T-helper 1 cell treated with Interleukin-12 subunit alpha and Interleukin-12 subunit beta and Interleukin-4 antibody, amounts not matched to agents 30 ng/mL and 1 ng/mL, for 36 hours (primary cell): ENCODE measurements at regions not wholly inside any gene's neighbourhood (a gene's known extent, or its start where the extent isn't known, plus 50 kb on each side); places are given as distances from the start of the nearest gene placed in this dataset.

ENCODE experiments used
- intact Hi-C: fragments of 100-400 bp; cut with micrococcal nuclease; formaldehyde crosslinking; loops from one replicate; pipeline ENCODE4 v1.15.1; 2024

DNA sequence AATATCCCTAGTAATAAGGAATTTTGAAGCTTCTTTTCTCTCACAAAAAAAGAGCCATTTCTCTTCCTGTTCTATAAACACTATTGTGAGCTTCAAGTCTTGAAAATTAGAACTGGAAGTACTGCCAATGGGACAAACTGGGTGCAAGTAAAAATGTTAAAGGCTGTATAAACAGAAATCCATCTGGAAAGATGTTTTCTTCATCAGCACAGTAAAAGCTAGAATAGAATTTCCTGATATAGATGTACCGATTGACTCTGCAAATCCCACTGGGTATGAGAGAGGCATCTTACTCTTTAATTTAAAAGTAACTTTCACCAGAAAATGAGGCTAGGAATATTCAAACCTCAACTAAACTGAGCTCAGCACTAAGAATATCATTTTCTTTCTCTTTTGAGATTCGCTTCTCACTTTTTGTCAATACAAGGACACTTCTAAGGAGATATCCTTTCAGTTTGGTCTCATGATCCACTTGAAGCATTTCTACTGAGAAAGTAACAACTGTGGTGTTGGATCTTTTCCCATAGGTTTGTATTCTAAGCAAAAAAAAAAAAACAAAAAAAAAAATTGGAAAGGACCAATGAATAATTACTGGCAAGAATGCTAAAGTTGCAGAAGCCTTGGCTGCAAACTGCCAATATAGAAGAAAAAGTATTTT lies 169.0 kb upstream of the PRDM1 start:
- intact Hi-C loops = no loop called here

DNA sequence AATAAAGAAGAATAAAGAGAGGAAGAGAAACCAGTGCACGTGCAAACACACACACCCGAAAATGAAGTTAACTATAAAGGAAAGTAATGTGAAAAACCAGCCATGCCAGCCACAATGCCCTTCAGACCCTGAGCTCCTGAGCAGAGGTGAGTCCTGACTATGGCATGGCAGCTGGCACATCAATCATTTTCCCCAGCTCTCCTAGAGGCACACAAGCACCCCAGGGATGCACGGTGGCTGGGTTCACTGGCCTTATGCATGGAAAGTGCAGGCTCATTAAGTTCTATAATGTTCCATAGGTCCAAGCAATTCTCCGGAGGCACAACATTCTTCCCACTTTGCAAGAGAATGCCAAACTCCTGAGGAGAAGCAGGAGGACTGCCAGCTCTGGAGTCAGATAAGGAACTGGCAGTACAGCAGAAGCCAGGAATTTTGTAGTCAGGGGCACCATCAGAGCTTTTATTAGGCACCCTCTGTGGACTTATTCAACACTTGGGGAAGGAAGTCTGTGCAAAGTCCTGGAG lies 175.0 kb upstream of the PRDM1 start:
- intact Hi-C loops = no loop called here

DNA sequence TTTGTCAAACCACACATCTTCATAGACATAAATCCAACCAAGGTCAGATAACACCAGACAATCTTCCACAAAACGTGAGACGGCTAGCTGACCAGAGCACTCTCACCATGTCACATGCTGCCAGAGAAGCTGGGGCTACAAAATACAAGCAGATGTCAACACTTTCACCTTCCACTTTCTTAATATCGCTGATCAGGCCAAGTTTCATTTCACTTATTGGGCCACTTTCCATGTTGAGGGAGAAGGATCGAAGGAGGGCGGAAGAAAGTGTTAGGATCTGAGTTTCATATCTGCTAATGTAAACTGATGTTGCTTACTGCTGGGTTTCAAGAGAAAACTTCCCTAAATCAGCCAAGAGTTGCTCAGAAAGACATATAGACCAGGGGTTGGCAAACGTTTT lies 177.0 kb upstream of the PRDM1 start:
- intact Hi-C loops = loop anchor here (10.0 kb wide), 2 partner anchors 316 to 616 kb away; no protein-coding TSS in a partner anchor

DNA sequence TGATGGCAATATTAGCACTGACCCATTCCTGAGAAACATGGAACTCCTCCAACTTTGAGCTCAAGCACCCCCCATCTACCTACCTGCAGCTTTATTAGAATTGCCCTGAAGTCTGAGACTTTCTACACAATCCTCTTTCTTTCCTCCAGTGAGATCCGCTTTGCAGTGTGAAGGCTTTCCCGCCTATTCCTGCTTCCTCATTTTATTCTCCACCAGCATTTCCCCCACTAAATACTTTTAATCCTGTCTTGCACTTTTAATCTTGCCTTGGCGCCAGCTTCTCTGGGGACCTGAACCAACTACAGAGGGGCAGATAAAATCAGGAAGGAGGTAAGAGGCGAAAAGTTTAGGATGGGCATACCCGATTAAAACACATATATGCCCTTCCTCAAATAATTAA lies 178.1 kb upstream of the PRDM1 start:
- intact Hi-C loops = loop anchor here (10.0 kb wide), 2 partner anchors 317 to 617 kb away; no protein-coding TSS in a partner anchor

DNA sequence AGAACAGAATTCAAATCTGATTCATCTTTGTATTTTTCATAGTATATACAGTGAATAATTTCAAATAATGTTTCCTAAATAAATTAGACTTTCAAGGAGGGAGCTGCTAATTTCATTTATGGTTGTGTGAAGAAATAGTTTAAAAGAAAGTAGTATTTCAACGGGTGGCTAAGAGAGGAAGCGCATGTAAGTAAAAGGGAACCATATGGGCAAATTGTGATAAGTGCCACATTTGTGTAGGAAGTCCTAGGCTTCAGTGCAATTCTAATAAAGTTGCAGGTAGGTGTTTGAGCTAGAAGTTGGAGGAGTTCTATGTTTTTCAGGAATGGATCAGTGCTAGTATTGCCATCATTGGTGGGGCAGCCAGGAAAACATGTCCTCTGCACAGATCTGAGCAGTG lies 178.8 kb upstream of the PRDM1 start:
- intact Hi-C loops = loop anchor here (10.0 kb wide), 2 partner anchors 318 to 618 kb away; no protein-coding TSS in a partner anchor

DNA sequence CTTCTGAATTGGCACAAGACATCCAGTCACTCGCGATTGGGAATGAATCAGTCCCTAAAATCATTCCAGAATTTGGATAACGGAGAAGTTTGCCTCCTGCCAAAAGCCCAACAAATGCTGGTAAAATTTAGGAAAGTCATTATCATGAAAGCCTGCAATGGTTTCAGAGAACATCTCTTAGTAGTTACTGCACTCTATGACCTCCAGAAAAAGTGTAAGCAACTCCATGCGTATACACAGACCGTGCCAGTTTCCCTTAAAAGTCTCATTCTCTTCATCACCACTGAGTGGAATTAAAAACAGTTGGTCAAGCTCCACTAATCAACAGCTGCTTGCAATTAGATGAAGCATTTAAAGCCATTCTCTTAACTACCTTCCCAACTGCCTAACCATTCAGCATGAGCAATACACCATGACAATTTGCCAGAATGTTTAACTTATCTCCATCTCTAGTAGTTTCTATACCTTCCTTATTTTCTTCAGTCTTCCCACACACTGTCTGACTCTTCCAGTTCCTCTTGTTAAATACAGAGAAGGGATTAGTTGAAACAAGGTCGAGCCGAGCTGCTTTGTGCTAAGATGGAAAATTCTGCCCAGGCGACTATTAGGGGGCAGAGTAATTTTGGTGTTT lies 183.6 kb upstream of the PRDM1 start:
- intact Hi-C loops = loop anchor here (1.0 to 10.0 kb wide), 7 partner anchors 40 to 622 kb away; no protein-coding TSS in a partner anchor

DNA sequence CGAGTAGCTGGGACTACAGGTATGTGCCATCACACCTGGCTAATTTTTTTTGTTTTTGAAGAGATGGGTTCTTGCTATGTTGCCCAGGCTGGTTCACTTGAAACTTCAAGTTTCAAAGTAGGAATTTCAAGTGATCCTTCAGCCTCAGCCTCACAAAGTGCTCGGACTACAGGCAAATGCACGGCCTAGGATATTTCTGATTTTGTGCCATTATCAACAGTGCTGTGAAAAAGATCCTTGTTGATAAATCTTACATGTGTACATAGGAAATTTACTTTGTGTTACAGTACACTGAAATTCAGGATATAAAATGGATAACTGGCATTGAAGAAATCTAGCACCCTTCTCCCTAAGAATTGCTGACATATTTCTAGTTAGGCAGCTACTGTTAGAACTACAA lies 184.6 kb upstream of the PRDM1 start:
- intact Hi-C loops = loop anchor here (2.0 to 10.0 kb wide), 8 partner anchors 41 to 623 kb away; no protein-coding TSS in a partner anchor

DNA sequence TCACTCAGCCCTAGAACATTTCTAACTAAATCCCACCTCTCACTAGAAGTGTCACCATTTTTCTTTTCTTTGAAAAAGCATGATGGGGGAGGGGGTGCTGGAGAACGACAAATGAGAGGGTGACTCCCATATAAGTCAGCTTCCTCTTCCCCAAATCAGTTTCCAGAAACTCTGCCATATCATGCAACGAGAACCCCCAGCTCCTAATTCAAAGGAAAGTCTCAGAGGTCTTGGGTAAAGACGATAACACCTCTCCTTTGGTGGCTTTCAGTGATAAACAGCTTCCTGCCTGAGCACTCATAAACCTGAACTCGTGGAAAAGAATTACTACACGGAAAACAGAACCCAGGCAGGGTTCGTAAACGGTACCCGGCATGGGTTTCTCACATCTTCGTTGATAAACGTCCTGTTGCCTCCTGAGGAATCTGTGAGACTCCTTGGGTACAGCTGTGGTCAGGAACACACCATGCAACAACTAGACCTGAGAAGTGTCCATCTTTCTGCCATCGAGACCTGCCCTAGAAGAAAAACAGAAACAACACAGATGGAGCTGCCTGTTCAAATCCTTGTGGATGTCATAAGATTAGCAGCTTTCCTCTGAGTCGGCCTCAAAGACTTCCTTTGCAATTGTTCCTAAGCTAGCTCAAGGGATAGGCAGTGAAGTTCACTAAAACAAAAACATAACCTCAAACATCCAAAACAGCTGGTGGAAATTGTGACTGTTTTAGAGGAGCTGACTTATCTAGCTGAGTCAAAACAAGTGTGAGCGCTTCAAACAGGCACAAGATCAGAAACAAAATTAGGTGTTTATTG lies 185.8 kb upstream of the PRDM1 start:
- intact Hi-C loops = loop anchor here (1.0 to 10.0 kb wide), 18 partner anchors 20 to 624 kb away; partner anchors contain the start of gene PRDM1

DNA sequence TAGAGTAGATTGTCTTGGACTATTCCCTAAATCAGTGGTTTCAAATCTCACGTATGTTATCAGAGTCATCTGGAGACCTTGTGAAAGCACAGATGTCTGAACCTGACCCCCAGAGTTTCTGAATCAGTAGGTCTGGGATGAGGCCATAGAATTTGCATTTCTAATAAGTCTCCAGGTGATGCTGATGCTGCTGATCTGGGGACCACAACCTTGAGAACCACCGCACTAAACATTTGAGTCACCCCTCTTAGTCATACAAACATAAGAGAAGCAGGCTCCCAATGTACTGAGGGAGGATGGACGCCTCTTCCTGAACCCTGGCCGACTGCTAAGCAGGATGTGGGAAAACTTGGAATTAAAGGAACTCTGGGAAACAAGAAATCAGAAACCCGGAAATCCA lies 187.8 kb upstream of the PRDM1 start:
- intact Hi-C loops = no loop called here

DNA sequence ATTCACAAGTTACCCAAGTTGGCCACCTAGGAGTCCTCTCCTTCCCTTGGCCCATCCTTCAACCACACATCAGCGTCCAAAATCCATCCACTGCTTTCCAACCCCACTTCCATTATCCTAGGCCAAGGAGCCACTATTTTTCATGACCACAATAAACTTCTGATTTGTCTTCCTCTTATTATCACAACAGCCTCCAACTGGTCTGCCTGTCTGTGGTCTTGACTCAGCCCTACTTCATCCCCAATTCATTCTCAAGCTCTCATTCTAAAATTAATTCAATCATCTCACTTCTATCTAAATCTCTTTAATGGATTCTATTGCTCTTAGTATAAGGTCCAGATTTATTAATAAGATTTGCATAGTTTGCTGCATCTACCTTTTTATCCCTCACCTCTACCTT lies 189.0 kb upstream of the PRDM1 start:
- intact Hi-C loops = no loop called here

DNA sequence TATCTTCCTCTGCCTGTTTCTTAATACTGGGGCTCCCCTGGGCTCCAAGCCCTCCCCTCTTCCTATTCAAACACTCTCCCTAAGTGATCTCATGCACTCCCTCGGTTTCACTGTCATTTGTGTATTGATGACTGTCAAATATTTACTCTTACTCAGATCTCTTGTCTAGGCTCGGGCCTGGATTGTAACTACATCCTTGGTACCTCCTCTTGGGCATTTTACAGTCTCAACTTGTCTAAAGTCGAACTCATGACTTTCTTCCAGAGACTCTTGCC lies 189.4 kb upstream of the PRDM1 start:
- intact Hi-C loops = no loop called here

DNA sequence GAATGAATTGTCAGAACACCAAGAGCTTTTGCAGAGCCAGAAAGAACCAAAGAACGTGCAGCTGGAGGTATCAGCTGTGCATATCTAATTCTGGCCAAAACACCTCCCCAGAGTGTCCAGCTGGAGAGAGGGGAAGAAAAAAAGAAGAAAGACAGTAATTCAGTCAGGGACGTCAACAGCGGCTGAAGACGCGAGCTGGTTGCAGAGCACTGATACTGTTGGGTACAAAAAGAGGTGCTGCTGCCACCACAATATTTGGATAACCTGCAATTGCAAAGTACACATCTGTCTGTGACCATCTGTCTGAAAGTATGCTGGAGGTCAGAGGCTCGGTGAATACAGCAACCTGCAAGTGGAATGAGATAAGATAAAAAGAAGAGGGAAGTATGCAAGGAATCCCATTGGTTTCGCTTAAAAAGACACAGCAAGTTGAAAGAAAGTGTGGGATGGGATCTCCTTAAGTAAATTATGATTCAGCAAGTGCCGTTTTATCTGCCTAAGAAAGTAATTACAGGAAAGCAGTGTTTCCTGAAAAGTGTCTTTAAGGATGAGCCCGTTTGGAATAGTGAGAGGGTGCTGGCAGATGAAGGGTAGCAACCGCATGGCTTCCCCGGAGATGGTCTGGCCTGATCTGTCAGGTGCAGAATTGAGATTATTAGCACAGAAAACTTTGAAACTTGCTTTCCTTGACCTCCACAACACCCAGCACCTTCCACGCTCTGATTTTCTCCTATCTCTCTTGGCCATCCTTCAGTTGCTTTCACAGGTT lies 189.9 kb upstream of the PRDM1 start:
- intact Hi-C loops = no loop called here

DNA sequence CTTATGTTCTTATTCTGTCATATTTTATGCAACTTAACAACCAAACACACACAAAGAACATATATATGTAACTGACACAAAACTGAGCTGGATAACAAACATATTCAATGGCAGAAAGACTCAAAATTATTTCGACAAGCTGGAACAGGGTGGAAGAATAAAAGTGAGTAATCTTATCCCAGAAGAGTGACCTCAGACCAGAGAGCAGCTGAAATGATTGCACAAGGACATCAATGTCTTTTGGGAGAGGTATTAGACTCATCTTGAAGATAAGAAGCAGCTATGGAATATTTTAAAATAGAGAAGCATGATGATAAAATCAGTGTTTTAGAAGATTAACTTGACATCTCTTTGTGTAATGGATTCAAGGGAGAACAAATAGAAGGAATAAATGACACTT lies 191.6 kb upstream of the PRDM1 start:
- intact Hi-C loops = no loop called here

DNA sequence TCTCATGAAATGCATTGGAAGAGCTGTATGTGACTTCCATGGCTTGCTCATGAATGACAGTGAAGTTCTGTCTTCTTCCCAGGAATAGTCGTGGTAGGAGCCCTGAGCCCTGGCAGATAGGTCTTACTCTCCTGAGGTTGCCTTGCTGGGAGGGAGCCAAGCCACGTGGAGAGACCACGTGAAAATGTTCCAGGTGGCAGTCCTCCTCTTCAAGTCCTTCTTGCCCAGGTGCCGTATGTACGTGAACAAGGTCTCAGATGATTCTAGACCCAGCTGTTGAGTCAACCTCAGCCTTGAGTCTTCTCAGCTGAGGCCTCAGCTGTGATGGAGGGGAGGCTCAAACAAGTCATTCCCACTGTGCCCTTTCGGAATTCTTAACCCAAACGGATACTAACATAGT lies 192.4 kb upstream of the PRDM1 start:
- intact Hi-C loops = no loop called here

DNA sequence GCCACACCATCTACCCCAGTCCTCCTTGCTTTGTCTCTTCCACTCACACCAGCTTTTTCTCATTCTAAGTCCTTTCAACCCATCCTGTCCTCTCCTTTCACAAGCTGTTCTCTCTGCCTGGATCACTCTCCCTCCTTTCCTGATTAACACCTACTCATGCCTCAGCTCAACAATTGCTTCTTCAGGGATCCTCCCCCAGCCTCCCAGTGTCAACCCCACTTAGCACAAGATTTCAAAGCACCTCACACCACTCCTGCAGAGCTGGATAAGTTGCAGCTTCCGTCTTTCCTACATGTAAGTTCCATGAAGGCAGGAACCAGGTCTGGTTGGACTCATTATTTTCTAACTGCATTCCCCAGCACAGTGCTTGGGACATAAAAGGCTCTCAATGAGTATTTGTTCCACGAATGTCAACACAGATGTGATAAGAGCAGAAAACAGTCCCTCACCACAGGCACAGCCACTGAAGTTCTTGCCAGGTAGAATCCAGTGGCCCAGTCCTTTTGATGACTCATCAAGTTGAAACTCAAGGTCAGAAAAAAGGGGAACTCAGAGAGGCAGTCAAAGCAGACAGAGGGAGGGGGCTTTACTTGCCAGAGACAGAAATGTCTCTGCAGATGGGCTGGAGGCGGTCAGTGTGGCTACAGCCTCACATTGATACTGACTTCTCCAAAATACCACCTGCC lies 193.4 kb upstream of the PRDM1 start:
- intact Hi-C loops = no loop called here

DNA sequence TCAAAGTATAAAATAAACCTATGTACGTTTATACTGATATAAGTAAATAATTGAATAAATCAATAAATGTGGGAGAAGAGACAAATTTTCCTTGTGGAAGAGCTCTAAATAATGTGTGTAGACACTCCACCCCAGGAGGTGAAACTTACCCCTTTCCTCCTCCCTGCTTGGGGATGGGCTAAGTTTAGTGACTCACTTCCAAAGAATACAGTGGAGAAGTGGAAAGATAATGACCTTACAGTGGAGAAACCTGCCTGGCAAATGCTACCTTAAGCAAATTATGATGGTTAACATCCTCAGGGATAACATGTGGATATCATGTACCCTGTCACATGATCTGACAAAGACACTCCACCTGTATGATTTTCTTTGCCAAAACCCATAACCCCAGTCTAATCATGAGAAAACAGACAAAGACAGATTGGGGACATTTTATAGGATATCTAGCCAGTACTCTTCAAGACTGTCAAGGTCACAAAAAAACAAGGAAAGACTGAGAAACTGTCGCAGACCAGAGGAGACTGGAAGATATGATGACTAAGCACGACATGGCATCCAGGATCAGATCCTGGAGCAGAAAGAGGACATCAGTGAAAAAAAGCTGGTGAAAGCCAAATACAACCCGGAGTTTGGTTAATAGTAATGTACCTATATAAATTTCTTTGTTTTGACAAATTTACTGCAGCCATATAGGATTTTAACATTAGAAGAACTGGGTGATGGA lies 195.5 kb upstream of the PRDM1 start:
- intact Hi-C loops = no loop called here

DNA sequence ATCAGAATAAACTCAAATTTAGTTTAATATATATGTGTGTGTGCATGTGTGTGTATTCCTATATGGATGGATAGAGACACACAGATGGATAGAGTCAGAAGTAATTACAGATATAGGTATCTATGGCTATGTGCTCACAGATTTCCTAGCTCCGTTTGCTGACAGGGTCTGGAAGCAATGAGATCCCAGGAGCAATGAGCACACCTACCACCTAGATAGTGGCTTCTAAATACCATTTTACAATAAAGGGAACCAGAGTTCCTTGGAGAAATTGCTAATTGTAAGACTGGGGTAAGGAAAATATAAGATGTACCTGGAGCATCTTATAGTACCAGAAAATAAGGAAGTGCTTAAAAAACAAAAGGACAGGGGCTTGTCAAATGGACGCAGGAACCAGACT lies 196.2 kb upstream of the PRDM1 start:
- intact Hi-C loops = no loop called here

DNA sequence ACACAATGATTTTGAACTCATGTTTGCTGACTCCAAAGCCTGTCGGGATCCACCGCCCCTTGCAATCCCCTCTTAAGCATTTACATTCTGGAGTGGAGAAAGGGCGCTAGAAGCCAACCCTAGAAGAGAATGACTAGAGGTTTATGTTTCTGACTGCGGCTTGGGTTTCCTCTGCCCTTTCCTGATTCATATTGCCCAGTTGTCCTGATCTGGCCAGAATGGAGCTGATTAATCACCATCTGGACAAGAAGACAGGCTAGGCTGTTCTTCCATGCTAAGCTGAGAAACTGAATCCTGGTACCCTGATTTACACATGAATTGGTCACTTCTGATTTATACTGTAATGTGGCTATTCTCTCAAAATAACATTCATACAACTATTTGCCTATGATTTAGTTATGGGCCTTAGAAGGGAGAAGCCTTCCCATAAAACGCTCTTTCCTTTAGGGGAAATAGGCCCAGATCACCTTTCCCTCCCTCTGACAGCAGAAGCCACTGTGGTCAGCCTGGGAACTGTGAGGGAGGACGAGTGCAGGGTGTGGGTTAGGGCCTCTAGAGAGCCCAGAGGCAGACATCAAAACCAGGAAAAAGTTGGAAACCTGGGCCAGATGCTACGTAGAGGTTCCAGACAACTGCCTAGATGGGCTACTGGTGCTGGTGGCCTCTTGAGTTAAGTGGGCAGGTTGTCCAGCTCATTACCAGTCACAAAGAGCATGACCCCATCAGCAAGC lies 199.2 kb upstream of the PRDM1 start:
- intact Hi-C loops = no loop called here

DNA sequence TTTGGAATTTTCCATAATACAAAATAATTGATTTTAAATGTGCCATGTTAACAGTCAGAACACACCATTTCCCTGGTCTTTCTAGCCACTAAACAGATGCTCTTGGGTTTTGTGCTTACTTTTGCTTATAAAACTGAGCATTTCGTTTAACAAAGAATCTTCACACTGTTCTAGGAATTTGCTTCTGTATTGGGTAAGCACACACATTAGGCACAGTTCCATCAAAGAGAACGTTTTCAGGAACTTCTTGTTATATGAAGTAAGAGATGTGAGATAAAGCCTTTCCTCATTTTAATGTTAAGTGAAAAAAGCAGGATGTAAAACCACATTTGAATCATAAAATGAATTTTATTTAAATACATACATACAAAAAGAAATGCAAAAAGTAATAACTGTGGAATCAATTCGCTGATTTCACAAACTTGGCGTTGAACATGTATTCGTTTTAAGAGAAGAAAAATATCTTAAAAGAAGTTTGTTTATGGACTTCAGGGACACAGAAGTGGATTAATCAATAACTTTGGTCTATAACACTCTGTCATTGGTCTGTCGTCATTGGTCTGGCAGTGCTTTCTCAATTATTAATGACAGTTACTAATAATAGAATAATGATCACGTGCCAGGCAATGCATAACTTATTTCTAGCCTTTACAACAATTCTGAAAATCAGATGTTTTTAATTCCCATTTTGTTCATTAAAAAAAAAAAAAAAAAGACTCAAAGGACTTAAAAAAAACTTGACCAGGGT lies 199.9 kb upstream of the PRDM1 start:
- intact Hi-C loops = no loop called here
